BE2C (cell line): ENCODE measurements at regions not wholly inside any gene's neighbourhood (a gene's known extent, or its start where the extent isn't known, plus 50 kb on each side); places are given as distances from the start of the nearest gene placed in this dataset.

Experiments
- DNase-seq: peaks from one replicate; pipeline ENCODE4 v3.0.0-alpha.2; 2020
- H3K27me3 ChIP-seq: fragments of 250-450 bp; sonication (Bioruptor Pico); 2 replicates; pipeline ENCODE4 v1.5.1; 2020; ENCODE audit warnings: mild to moderate bottlenecking
- H3K36me3 ChIP-seq: fragments of 250-450 bp; sonication (Bioruptor Pico); 2 replicates; pipeline ENCODE4 v1.5.1; 2020; ENCODE audit warnings: mild to moderate bottlenecking
- H3K4me1 ChIP-seq: fragments of 250-450 bp; sonication (Bioruptor Pico); 2 replicates; pipeline ENCODE4 v1.5.1; 2020
- H3K4me3 ChIP-seq: 2 replicates; pipeline ENCODE4 v1.5.1; 2011; ENCODE audit warnings: low read depth, low read length
- H3K9me3 ChIP-seq: fragments of 250-450 bp; sonication (Bioruptor Pico); 2 replicates; pipeline ENCODE4 v1.5.1; 2020
- TF ChIP-seq, protein P1 (sequence below): IDR thresholded peaks from 2 replicates; pipeline ENCODE4 v1.5.1; 2012; ENCODE audit warnings: mild to moderate bottlenecking, low read depth, low read length

DNA sequence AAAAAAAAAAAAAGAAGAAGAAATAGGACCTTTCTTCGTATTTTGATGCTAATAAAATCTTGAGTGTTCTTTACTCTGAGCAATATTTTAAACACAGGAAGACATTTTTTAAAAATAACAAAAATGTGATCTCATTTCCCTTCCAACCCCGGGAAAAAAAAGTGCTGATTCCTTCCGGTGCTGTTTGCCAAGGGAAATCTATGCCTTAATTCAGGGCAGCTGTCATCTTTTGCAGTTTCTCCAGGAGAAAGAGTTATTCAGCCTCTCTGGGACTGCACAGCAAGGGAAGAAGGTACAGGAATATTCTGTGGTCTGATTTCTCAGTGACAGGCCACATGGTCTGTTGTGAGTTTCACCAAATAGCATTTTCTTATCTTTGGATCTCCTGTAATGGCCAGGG is 291.9 kb upstream of the IRX1 start:
- Histone ChIP-seq H3K27me3 (no peaks in the 10 kb centered on the region), H3K36me3 (no peaks in the 10 kb centered on the region), H3K4me1 (no peaks in the 10 kb centered on the region), H3K4me3 (no peak overlapping the region), H3K9me3 (no peaks in the 10 kb centered on the region; the same call in 1 of the 2 replicates)
- no peak for DNase-seq
- TF ChIP-seq, protein P1, sequence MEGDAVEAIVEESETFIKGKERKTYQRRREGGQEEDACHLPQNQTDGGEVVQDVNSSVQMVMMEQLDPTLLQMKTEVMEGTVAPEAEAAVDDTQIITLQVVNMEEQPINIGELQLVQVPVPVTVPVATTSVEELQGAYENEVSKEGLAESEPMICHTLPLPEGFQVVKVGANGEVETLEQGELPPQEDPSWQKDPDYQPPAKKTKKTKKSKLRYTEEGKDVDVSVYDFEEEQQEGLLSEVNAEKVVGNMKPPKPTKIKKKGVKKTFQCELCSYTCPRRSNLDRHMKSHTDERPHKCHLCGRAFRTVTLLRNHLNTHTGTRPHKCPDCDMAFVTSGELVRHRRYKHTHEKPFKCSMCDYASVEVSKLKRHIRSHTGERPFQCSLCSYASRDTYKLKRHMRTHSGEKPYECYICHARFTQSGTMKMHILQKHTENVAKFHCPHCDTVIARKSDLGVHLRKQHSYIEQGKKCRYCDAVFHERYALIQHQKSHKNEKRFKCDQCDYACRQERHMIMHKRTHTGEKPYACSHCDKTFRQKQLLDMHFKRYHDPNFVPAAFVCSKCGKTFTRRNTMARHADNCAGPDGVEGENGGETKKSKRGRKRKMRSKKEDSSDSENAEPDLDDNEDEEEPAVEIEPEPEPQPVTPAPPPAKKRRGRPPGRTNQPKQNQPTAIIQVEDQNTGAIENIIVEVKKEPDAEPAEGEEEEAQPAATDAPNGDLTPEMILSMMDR, result no peak

DNA sequence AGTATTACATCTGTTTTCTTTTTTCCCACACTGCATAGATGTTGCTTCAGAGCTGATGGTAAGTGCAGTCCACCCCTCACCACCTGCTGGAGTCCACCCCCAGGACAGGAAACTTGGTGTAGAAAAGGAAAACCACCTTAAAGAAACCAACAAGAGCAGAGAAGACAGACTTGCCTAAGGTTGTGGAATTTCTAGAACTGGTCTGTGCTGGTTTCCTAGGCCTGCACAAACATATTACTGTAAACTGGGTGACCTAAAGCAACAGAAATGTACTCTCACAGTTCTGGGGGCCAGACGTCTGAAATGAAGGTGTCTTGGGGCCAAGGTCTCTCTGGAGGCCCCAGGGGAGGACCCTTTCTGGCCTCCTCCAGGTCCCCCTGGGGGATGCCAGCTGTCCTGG is 293.4 kb upstream of the IRX1 start:
- no peaks in the 10 kb centered on the region for H3K4me1 ChIP-seq
- H3K4me3 ChIP-seq, result no peak overlapping the region
- no peak for DNase-seq
- H3K36me3 ChIP-seq, result no peaks in the 10 kb centered on the region
- no peaks in the 10 kb centered on the region; the same call in 1 of the 2 replicates for H3K9me3 ChIP-seq
- H3K27me3 ChIP-seq, result no peaks in the 10 kb centered on the region
- TF ChIP-seq, protein P1, result no peak

- no peaks in the 10 kb centered on the region for H3K4me1 ChIP-seq
- no peaks in the 10 kb centered on the region for H3K36me3 ChIP-seq
- H3K27me3 ChIP-seq, result no peaks in the 10 kb centered on the region
- TF ChIP-seq, protein P1, result no peak
- H3K9me3 ChIP-seq, result peaks cover under 1% of the 10 kb centered on the region; the same call in 1 of the 2 replicates
- no peak overlapping the region for H3K4me3 ChIP-seq
- DNase-seq, result no peak
Measured at GRCh38 chr5:3301306-3301705, 294.3 kb upstream of the IRX1 start.

DNA sequence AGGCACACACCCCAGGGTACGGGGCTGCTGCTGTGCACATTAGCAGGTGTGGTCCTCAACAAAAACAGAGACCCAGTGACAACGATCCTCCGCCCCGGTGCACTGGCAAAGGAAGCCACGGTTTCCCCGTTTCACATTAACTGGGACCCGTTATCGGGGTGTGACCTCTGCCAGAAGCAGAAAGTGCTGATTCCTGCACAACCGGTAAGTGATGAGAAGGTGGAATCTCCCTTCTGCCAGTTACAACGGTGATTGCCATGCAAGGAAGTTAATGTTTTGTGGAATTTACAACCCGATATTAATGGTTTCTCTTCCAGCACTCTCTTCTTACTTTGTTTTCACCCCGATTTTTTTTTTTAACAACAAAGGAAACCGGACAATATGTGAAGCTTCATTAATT is 294.9 kb upstream of the IRX1 start:
- H3K4me1 ChIP-seq, result no peaks in the 10 kb centered on the region
- DNase-seq, result no peak
- no peaks in the 10 kb centered on the region for H3K36me3 ChIP-seq
- no peak overlapping the region for H3K4me3 ChIP-seq
- peaks cover 3% of the 10 kb centered on the region; the same call in 1 of the 2 replicates for H3K9me3 ChIP-seq
- TF ChIP-seq, protein P1, result no peak
- no peaks in the 10 kb centered on the region for H3K27me3 ChIP-seq

- Histone ChIP-seq H3K4me1 (no peaks in the 10 kb centered on the region), H3K4me3 (no peak overlapping the region), H3K27me3 (no peaks in the 10 kb centered on the region), H3K36me3 (no peaks in the 10 kb centered on the region), H3K9me3 (peaks cover 3% of the 10 kb centered on the region)
- no peak for DNase-seq
- TF ChIP-seq, protein P1, result no peak
Measured at GRCh38 chr5:3299441-3299840, 296.2 kb upstream of the IRX1 start.

- TF ChIP-seq, protein P1, result no peak
- H3K9me3 ChIP-seq, result peaks cover 3% of the 10 kb centered on the region
- H3K4me3 ChIP-seq, result no peak overlapping the region
- no peaks in the 10 kb centered on the region for H3K27me3 ChIP-seq
- DNase-seq, result no peak
- no peaks in the 10 kb centered on the region for H3K36me3 ChIP-seq
- no peaks in the 10 kb centered on the region for H3K4me1 ChIP-seq
Measured at GRCh38 chr5:3297853-3298252, 297.8 kb upstream of the IRX1 start.
